ENCODE measurements at regions not wholly inside any gene's neighbourhood (a gene's known extent, or its start where the extent isn't known, plus 50 kb on each side); places are given as distances from the start of the nearest gene placed in this dataset.
"Not testable (repeated sequence)": the region's sequence is repeated elsewhere in the genome, so short reads cannot be mapped to it uniquely, and the experiment has no call there.

DNA sequence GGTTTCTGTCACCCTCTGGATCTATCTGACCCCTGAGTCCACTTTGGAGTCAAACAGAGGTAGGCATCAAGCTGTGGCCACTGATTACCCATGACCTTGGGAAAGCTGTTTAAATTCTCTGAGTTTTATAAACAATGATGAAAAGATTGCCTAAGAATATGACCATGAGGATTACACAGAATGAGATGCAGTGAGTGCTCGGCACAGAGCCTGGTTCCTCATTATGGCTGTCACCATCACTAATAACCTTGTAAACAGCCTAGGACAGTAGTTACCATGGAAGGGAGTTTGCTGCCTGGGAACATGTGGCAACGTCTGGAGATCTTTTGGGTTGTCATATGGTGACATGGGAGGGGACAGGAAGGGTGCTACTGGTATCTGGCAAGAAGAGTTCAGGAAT is 248.3 kb upstream of the KAZN start:
- no peak overlapping the region for H3K27ac ChIP-seq
- no peak for DNase-seq

GRCh38 chr1:14352897-14353296 is 245.6 kb upstream of the KAZN start:
- no peak overlapping the region for H3K27ac ChIP-seq
- intact Hi-C loops (cut with DNase I), result no loop called here
- no peak overlapping the region for H3K4me3 ChIP-seq
- no peak for DNase-seq
- H3K36me3 ChIP-seq (replicated peaks in 1 of 2), result no peaks in the 10 kb centered on the region
- WGBS, 4 donors, result 68 to 76% (median 70%) methylated on average over 3 to 6 of the region's 6 CpGs
- no peaks in the 10 kb centered on the region for H3K9me3 ChIP-seq (replicated peaks in 1 of 3)
- TF ChIP-seq, protein P1, sequence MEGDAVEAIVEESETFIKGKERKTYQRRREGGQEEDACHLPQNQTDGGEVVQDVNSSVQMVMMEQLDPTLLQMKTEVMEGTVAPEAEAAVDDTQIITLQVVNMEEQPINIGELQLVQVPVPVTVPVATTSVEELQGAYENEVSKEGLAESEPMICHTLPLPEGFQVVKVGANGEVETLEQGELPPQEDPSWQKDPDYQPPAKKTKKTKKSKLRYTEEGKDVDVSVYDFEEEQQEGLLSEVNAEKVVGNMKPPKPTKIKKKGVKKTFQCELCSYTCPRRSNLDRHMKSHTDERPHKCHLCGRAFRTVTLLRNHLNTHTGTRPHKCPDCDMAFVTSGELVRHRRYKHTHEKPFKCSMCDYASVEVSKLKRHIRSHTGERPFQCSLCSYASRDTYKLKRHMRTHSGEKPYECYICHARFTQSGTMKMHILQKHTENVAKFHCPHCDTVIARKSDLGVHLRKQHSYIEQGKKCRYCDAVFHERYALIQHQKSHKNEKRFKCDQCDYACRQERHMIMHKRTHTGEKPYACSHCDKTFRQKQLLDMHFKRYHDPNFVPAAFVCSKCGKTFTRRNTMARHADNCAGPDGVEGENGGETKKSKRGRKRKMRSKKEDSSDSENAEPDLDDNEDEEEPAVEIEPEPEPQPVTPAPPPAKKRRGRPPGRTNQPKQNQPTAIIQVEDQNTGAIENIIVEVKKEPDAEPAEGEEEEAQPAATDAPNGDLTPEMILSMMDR (IDR thresholded peaks at IDR 0.05), result no peak
- no peak for TF ChIP-seq POLR2A (IDR thresholded peaks at IDR 0.05)
- H3K27me3 ChIP-seq, result no peaks in the 10 kb centered on the region
- no peaks in the 10 kb centered on the region for H3K4me1 ChIP-seq (replicated peaks in 1 of 2)

More for the DNA sequence above, 248.3 kb upstream of the KAZN start:
- WGBS, 4 donors, result 52 to 64% (median 58%) methylated on average over 2 of the region's 2 CpGs
- no peaks in the 10 kb centered on the region for H3K4me1 ChIP-seq (replicated peaks in 1 of 2)
- no peaks in the 10 kb centered on the region for H3K9me3 ChIP-seq (replicated peaks in 1 of 3)
- TF ChIP-seq POLR2A (IDR thresholded peaks at IDR 0.05), result no peak
- TF ChIP-seq, protein P1 (IDR thresholded peaks at IDR 0.05), result no peak
- no peak overlapping the region for H3K4me3 ChIP-seq
- no peaks in the 10 kb centered on the region for H3K36me3 ChIP-seq (replicated peaks in 1 of 2)
- H3K27me3 ChIP-seq, result no peaks in the 10 kb centered on the region
- intact Hi-C loops (cut with DNase I), result no loop called here

DNA sequence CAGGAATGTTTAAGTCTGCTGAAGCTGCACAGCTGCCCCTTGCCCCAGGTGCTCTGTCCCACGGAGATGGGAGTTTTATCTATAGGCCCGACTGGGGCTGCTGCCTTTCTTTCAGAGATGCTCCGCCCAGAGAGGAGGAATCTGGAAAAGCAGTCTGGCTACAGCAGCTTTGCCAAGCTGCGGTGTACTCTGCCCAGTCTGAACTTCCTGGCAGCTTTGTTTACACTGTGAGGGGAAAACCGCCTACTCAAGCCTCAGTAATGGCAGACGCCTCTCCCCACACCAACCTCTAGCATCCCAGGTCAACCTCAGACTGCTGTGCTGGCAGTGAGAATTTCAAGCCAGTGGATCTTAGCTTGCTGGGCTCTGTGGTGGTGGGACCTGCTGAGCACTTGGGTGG is 237.5 kb upstream of the KAZN start:
- H3K9me3 ChIP-seq (replicated peaks in 1 of 3); H3K4me1 ChIP-seq (replicated peaks in 1 of 2); H3K4me3 ChIP-seq; H3K27ac ChIP-seq; DNase-seq; H3K27me3 ChIP-seq; H3K36me3 ChIP-seq (replicated peaks in 1 of 2); intact Hi-C loops (cut with DNase I): not testable (repeated sequence)
- 39 to 67% (median 57%) methylated on average over 6 of the region's 6 CpGs for WGBS, 4 donors

DNA sequence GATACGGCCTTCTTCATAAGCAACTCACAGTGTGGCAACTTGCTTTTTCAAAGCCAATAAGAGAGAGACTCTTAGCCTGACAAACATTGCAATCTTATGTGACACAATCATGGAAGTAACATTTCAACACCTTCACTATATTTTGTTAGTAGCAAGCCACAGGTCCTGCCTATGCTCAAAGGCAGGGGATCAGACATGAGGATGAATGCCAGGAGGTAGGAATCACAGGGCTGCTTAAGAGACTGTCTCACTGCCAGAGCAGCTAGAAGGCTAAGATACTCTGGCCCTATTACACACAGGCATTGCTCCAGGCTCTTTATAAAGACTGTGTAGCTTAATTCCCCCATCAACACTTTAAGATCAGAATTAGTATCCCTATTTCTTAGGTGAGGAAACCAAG is 236.2 kb upstream of the KAZN start:
- intact Hi-C loops (cut with DNase I), result no loop called here
- no peaks in the 10 kb centered on the region for H3K9me3 ChIP-seq (replicated peaks in 1 of 3)

DNA sequence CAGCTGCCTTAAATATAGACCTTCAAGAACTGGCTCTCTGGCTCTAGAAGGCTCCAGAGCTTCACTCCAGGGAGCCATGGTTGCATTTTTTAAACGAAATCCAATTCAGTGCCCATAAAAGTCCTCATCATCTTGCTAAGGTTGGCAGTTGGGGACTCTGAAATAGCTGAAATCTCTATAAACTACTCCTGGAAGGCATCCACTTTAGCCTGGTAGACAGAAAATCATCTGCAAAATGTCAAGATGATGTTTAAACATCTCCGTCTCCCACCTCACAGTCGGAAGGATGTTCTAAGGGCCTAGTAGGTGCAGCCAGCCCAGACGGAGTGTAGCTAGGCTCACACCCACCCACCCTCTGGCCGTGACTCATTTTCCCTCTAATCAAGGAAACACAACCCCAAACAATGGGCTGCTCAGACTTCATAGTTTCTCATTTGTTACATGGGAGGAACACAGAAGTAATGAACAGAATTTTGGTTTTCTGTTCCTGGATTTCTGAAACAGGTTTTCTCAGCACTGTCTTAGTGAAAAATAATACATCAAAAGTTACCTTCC is 235.4 kb upstream of the KAZN start:
- no peak overlapping the region for H3K4me3 ChIP-seq
- no peak overlapping the region for H3K27ac ChIP-seq
- H3K36me3 ChIP-seq (replicated peaks in 1 of 2), result no peaks in the 10 kb centered on the region
- no peak for DNase-seq
- intact Hi-C loops (cut with DNase I), result no loop called here
- no peaks in the 10 kb centered on the region for H3K9me3 ChIP-seq (replicated peaks in 1 of 3)
- peaks cover 3% of the 10 kb centered on the region for H3K27me3 ChIP-seq
- 50 to 67% (median 58%) methylated on average over 5 of the region's 5 CpGs for WGBS, 4 donors
- peaks cover 0 to 5% of the 10 kb centered on the region in 2 donors for H3K4me1 ChIP-seq (replicated peaks in 1 of 2)
- TF ChIP-seq, protein P1 (IDR thresholded peaks at IDR 0.05), result no peak
- TF ChIP-seq POLR2A (IDR thresholded peaks at IDR 0.05), result no peak

More for the DNA sequence above, 236.2 kb upstream of the KAZN start:
- no peak for DNase-seq
- TF ChIP-seq POLR2A (IDR thresholded peaks at IDR 0.05), result no peak
- TF ChIP-seq, protein P1 (IDR thresholded peaks at IDR 0.05), result no peak
- Histone ChIP-seq H3K4me3 (no peak overlapping the region), H3K27me3 (peaks cover 3% of the 10 kb centered on the region), H3K36me3 (replicated peaks in 1 of 2) (no peaks in the 10 kb centered on the region), H3K4me1 (replicated peaks in 1 of 2) (peaks cover 0 to 5% of the 10 kb centered on the region in 2 donors), H3K27ac (no peak overlapping the region)
- 67 to 94% (median 88%) methylated on average over 1 of the region's 1 CpG for WGBS, 4 donors
